GM21515 (cell line): ENCODE measurements at regions not wholly inside any gene's neighbourhood (a gene's known extent, or its start where the extent isn't known, plus 50 kb on each side); places are given as distances from the start of the nearest gene placed in this dataset.
"Not testable (repeated sequence)": the region's sequence is repeated elsewhere in the genome, so short reads cannot be mapped to it uniquely, and the experiment has no call there.

Experiments
- ATAC-seq: cut with Tn5 transposase; IDR thresholded peaks from one replicate; pipeline ENCODE4 v1.9.1; 2021; ENCODE audit not compliant: unreplicated experiment

GRCh38 chr7:156022483-156023459 is 210.5 kb upstream of the SHH start:
- ATAC-seq = no peak

- ATAC-seq = no peak
These were observed 209.2 kb upstream of the SHH start for GRCh38 chr7:156021471-156021870.

- no peak for ATAC-seq
These were observed 208.3 kb upstream of the SHH start for GRCh38 chr7:156020566-156020965.

GRCh38 chr7:156019776-156020565 is 207.7 kb upstream of the SHH start:
- no peak for ATAC-seq

- no peak for ATAC-seq
These were observed 207.0 kb upstream of the SHH start for GRCh38 chr7:156019308-156019707.

GRCh38 chr7:156017916-156018700 is 205.8 kb upstream of the SHH start:
- ATAC-seq = no peak

- ATAC-seq = no peak
These were observed 205.2 kb upstream of the SHH start for GRCh38 chr7:156017431-156017830.

- no peak for ATAC-seq
These were observed 203.2 kb upstream of the SHH start for GRCh38 chr7:156015237-156016020.

- ATAC-seq = no peak
These were observed 202.5 kb upstream of the SHH start for GRCh38 chr7:156014808-156015207.

GRCh38 chr7:156014201-156014600 is 201.9 kb upstream of the SHH start:
- ATAC-seq = no peak

- ATAC-seq = no peak
These were observed 200.1 kb upstream of the SHH start for GRCh38 chr7:156012412-156012811.

GRCh38 chr7:156009569-156009968 is 197.3 kb upstream of the SHH start:
- ATAC-seq = no peak

- ATAC-seq = not testable (repeated sequence)
These were observed 194.6 kb upstream of the SHH start for GRCh38 chr7:156006876-156007275.

GRCh38 chr7:156006024-156006423 is 193.8 kb upstream of the SHH start:
- no peak for ATAC-seq

- ATAC-seq = no peak
These were observed 193.0 kb upstream of the SHH start for GRCh38 chr7:156005202-156005691.

GRCh38 chr7:156004265-156005201 is 192.3 kb upstream of the SHH start:
- ATAC-seq = no peak

- no peak for ATAC-seq
These were observed 191.2 kb upstream of the SHH start for GRCh38 chr7:156003220-156004162.
